GM19463 (cell line): ENCODE measurements at regions not wholly inside any gene's neighbourhood (a gene's known extent, or its start where the extent isn't known, plus 50 kb on each side); places are given as distances from the start of the nearest gene placed in this dataset.
"Not testable (repeated sequence)": the region's sequence is repeated elsewhere in the genome, so short reads cannot be mapped to it uniquely, and the experiment has no call there.

Experiments used
- ATAC-seq: cut with Tn5 transposase; IDR thresholded peaks from one replicate; pipeline ENCODE4 v1.9.1; 2021; ENCODE audit warnings: mild to moderate bottlenecking, moderate library complexity; ENCODE audit not compliant: unreplicated experiment

DNA sequence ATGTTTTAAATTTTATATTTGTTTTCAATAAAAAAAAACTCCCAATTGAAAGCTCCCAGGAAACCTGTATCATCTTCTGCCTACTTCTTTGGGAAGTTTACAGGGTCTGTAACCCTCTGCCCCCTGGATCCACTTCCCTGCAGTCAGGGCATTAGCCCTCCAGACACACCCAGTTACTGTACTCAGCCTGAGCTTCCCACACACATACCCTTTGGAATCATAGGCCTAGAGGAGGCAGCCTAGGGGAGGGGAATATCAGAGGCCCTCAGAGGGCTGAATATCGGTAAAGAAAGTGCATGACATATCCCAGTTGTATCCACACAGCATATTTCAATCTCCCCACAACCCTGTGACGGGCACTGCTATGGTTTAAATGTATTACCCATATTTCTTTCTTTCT lies 56.2 kb upstream of the TFPI start:
- ATAC-seq: not testable (repeated sequence)

DNA sequence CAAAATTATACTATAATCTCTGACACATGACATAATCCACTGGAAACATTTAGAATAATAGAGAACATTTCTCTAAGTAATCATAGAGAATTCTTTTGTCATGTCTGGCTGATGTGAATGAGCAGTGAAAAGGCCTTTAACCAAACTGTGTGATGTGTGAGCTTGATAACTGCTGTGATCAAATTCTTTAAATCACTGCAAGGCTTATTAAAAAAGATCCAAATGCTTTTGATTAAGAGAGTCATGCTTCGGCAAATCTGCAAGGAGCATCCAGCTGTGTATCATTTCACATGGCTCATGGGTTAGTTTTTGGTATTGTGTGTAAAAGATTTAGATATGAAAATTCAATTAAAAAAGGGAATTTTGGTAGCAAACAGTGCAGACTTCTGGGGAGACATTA lies 58.6 kb upstream of the TFPI start:
- no peak for ATAC-seq

DNA sequence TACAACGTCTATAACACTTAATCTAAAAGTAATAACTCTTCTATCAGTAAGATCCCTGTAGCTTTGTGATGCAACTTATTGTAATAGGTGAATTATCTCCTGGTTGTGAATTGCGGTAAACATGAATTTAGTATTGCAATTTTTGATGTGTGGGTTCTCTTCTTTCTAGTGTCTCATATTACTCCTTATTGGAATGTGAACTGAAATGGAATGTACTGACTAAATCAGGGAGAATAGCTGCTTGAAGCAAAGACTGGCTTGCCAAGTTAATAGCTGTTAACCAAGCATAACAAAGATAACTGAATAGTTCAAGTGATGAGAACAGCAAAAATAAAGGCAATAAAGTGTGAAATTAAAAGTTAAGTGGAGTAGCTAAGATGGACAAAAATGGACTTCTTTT lies 60.5 kb upstream of the TFPI start:
- no peak for ATAC-seq

DNA sequence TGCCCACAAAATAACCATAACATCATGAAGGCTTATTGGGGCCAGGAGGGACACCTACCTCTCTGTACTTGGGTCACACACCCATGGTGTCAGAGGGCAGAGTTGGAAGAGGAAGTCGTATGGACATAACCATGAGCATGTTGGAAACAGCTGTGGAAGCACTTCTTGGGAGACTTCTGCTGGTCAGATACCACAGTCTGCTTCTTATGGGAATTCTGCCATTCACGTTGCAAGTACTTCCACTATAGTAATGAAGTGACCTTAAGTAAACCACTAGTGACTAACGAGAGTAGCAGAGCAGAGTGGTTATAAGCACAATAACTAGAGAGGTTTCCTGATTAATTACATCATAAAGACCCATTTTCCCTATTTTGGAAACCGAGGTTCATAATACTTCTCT lies 61.1 kb upstream of the TFPI start:
- no peak for ATAC-seq

DNA sequence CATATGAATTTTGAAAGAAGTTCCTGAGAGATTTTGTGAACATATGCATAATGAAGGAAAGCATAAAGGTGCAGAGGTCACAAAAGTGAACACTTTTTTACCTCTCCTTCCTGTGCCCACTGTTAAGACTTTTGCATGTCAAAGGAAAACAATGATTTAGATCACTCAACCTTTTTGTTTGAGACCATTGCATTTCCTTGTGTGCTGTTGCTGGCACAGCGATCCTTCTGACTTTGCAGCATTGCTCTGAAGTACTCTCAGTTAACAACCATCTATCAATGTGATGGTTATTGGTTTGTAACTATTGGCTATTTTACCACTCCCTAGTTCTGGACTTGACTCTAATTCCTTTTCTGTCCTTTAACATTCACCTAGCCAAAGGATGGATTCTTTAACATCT lies 61.7 kb upstream of the TFPI start:
- ATAC-seq: no peak

DNA sequence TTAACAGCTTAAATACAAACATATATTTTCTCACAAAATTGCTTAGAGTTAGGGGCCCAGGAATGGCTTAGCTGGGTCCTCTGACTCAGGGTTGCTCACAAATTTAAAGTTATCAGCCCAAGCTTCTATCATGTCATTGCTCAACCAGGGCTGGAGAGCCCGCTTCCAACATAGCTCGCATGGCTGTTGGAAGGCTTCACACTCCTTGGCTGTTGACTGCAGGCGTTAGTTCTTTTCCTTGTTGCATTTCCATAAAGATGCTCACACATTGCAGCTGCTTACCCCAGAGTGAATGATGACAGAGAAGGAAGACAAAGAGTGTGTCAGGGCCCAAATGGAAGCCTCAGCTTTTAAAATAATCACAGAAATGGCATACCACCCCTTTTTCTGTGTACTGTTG lies 62.9 kb upstream of the TFPI start:
- no peak for ATAC-seq

DNA sequence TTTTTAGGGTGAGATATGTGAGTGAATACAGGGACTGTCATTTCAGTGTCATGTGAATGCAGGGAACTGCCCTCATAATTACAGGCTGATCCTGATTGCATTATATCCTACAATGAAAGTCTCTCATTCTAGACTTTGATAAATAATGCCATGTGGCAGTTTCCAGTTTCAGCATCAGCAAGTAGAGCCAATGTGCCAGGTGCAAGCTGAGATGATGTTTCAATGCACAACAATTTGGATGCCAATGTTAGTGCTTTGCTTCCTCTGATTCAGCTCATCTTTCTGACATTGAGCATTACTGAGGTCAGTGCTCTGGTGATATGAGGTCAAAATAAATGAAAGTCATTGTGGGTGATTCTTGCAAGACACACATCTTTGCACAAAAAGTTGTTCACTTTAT lies 63.7 kb upstream of the TFPI start:
- ATAC-seq: no peak

DNA sequence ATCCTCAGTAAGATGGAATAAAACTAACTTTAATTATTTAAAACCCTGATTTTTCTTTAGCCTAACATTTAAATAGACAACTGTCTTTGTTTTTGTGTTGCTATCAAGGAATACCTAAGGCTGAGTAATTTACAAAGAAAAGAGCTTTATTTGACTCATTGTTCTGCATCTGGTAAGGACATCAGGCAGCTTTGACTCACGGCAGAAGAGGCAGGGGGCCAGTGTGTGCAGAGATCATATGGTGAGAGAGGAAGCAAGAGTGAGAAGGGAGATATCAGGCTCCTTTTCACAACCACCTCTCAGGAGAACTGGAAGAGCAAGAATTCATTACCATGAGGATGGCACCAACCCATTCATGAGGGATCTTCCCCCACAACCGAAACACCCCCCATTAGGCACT lies 64.6 kb upstream of the TFPI start:
- ATAC-seq: no peak

DNA sequence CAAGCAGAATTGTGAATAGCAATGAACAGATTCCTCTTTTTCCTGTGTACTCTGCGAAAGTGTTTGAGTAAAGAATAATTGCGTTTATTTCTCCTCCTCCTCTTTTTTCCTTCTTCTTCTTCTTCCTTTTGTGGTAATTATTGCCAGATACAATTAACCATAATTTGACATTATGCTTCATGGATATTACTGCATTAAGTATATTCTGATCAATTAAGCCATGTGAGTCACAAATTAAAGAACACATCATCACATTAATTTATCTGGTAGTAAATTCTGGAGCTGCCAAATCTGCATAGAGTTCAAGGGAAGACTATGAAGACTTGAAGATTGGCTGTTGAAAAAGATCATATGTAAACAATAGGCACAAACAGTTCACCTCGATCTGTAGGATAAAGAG lies 72.9 kb upstream of the TFPI start:
- ATAC-seq: no peak

DNA sequence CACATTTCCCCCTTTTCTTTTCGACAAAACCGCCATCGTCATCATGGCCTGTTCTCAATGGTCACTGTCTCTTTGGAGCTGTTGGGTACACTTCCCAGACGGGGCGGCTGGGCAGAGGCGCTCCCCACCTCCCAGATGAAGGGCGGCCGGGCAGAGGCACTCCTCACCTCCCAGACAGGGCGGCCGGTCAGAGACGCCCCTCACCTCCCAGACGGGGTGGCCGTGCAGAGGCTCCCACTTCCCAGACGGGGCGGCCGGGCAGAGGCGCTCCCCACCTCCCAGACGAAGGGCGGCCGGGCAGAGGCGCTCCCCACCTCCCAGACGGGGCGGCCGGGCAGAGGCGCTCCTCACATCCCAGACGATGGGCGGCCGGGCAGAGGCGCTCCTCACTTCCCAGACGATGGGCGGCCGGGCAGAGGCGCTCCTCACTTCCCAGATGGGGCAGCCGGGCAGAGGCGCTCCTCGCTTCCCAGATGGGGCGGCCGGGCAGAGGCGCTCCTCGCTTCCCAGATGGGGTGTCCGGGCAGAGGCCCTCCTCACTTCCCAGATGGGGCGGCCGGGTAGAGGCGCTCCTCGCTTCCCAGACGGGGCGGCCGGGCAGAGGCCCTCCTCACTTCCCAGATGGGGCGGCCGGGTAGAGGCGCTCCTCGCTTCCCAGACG lies 82.6 kb upstream of the TFPI start:
- not testable (repeated sequence) for ATAC-seq

DNA sequence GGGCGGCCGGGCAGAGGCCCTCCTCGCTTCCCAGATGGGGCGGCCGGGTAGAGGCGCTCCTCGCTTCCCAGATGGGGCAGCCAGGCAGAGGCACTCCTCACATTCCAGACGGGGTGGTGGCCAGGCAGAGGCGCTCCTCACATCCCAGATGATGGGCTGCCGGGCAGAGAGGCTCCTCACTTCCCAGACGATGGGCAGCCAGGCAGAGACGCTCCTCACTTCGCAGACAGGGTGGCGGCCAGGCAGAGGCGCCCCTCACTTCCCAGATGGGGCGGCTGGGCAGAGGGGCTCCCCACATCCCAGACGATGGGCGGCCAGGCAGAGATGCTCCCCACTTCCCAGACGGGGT lies 83.1 kb upstream of the TFPI start:
- ATAC-seq: not testable (repeated sequence)

DNA sequence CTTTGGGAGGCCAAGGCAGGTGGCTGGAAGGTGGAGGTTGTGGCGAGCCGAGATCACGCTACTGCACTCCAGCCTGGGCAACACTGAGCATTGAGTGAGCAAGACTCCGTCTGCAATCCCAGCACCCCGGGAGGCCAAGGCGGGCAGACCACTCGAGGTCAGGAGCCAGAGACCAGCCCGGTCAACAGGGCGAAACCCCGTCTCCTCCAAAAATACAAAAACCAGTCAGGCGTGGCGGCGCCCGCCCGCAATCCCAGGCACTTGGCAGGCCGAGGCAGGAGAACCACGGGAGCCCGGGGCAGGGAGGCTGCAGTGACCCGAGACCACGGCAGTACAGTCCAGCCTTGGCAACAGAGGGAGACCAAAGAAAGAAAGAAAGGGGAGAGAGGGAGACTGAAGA lies 83.5 kb upstream of the TFPI start:
- not testable (repeated sequence) for ATAC-seq

DNA sequence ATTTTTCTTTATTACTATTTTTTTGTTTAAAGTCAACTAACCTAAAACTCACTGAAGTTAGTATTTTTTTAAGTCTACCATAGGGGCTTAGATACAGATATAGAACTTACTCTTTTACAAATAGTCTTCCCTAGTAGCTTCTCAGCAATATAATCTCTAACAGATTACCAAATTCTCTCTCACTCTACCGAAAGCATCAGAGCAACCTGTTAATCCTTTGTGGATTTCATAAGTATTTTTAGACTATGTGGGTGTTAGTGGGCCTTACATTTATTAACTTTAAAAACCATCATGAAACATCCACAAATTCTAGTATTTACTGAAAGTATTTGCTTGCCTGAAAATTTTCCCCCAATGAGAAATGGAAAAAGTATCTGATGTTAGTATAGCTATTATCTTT lies 84.6 kb upstream of the TFPI start:
- no peak for ATAC-seq

DNA sequence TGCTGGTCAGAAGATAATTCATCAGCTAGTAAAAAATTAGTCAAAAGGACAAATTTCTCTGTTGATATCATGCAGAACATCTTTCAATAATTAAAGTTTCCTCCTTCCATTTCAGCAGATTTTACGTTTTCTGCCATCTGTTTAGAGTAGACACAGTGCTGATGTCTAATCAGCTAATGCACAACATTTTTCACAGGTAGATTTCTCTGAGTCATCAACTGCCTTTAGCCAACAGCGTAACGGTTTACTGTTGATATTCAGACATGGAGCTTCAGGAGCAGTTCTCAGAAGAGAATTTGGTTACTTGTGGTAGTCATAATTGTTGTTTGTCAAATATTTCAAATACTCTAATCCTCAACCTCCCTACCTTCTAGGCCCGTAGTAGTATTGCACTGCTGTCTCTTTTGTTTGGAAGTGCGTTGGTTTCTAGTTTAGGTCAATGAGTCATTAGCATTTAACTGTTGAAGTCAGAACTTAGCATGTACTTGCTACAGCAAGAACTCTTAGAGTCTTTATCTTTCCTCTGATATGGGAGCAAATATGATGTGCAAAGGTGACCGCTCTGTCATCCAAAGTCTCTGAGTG lies 86.8 kb upstream of the TFPI start:
- ATAC-seq: no peak

DNA sequence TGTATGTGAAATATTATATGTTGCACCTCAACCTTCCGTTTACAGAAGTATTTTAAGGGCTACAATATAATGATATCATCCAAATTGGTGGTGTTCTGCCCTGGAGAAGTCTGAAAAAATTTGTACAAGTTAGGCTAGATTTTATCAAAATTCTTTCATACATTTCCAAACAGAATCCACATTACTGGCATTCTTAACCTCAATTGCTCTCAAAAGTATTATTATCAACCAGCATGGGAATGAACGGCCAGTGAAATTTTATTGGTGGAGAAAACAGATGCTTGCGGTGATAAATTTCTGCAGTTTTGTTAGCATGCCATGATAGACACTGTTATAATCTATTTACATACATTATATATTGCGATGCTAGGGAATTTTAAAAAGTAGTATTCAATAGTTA lies 88.3 kb upstream of the TFPI start:
- ATAC-seq: no peak

DNA sequence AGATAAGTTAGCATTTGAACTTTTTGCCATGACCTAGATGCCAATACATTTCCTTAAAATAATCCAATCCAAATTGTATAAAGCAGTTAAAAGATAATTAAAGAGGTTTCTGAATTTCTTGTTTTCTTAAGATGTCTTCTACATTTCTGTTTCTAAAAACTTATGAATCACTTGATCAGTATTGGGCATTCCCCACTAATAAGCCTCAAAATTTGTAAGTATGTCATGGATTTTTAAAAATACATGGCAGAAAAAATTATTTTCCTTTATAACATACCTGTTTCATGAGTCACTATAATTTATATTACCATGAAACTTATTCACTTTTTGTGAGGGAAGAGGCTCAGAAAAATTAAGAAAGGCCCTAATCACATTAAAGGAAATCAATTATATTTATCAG lies 90.3 kb upstream of the TFPI start:
- no peak for ATAC-seq

DNA sequence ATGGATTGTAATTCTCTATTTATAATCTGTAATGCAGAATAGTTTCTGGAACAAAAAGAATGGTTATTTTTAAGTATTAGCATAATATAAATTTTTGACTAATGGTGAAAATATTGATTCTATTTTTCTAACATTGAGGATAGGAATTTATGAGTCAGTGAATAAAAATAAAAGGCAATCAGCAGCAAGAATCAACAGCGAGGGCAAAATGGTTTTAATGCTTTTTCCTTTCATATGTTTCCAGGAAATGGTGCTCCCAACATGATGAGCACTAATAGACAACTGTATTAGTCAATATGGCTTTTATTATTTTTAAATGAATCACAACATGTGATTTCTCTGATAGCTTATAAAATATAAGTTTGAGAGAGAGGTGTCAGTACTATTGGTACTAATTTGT lies 90.7 kb upstream of the TFPI start:
- no peak for ATAC-seq

DNA sequence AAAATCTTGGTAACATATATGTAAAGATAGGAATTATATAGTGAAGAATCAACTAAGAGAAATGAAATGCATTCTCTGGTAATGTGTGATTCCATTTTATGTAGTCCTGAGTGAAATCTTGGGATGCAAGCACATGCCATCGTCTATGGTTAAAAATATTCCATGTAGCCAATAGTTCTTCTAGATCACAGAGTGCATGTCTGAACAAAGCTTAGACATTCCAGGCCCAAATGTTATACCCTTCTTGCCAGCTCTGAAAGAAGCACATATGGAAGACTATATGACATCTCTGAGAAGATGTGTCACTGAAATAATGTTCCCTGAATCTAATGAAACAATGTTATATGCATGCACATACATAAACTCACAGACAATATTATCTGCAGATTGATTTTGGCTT lies 92.3 kb upstream of the TFPI start:
- ATAC-seq: no peak

DNA sequence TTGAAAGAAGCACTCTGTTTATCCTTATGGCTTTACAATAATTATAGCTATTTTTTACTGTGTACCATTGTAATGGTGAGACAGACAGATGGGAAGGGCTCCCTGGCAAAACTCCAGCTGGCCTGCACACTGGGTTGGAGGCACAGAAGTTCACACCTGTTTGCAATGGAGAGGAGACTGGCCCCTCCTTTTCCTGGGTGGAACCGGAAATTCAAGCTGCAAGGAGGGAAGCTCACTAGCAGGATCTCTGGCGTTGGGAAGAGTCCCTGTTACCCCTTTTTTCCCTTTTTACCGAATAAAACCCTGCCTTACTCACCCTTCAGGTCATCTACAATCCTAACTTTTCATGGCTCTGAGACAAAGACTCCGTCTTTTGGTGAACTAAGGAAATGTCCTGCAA lies 100.3 kb upstream of the TFPI start:
- ATAC-seq: no peak

DNA sequence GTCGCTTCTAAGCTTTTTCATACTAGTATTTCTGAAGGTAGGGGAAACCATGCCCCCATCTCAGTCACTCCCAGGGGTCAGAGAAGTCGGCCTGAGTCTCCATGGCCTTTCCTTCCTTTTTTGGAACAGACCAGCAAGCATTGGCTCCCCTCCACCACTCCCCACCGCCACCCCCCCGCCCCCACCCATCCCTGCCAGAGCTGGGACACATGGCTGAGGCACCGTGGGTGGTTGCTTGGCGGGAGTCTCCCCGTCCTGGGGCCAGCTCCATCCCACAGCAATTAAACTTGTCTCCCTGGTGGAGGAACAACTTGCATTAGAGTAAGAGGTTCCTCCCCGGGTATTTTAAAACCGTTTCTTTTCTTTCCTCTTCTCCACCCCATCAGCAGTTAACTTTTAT lies 100.8 kb upstream of the TFPI start:
- no peak for ATAC-seq

DNA sequence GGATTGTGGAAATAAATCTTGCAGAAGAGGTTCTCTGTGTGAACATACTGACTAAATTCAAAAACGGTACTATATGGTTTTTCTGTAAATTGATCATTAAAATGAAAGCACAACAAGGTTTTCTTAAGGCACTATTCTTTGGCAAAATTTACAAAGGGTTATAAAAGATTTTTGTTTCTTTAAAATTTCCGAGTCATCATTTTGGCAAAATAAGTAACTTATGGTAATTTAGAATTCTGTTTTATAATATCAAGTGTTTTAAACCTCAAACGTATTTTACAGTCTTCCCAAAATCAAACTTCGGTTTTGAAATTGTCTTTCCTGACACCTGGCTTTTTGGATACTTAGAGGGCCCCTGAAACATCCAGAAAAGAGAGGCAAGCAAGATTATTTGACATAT lies 101.9 kb upstream of the TFPI start:
- ATAC-seq: no peak

DNA sequence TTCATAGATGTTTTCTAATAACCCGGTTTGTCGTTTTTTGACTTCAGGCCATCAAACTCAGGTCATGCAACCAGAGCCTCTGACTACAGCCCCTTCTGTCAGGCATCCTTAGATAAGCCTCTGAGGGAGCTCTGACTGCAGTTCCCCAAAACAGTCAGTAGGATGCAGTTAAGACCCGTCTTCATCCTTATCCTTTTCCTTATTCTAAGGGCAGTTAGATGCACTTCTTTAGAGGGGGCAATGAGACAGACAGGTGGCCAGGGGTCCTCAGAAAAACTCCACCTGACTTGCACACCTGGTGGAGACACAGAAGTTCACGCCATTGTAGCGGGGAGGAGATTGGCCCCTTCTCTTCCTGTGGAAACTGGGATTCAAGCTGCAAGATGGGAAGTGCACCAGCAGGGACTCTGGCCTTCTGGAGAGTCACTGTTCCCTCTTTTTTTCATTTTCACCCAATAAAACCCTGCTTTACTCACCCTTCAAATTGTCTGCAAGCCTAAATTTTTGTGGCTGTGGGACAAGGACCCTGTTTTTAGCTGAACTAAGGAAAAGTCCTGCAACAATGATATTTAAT lies 104.8 kb upstream of the TFPI start:
- peak; percentile 56 for ATAC-seq

DNA sequence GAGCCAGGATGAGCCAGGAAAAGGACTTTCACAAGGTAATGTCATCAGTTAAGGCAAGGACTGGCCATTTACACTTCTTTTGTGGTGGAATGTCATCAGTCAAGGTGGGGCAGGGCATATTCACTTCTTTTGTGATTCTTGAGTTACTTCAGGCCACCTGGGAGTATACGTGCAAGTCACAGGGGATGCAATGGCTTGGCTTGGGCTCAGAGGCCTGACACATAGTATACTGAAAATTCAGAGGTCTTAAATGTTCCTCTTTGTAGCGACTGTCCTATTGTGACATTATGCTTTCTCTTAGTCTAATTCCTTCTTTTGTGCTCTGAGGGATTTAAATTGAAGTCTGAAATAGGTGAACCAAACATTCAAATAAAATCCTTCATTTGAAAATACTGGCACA lies 121.8 kb upstream of the TFPI start:
- not testable (repeated sequence) for ATAC-seq
